Stimulated activated CD4-positive, alpha-beta T cell treated with anti-CD3 and anti-CD28 coated beads, Interleukin-2, amount 100 ng/mL, for 24 hours (primary cell): ENCODE measurements at regions not wholly inside any gene's neighbourhood (a gene's known extent, or its start where the extent isn't known, plus 50 kb on each side); places are given as distances from the start of the nearest gene placed in this dataset.
A peak's percentile ranks its signal among the peaks of the same experiment; 100 is the strongest.

Source experiments
- DNase-seq, 2 donors: peaks; one replicate each; pipeline ENCODE4 v3.0.0-alpha.2; 2020

GRCh38 chr15:101124731-101125451 lies 127.0 kb downstream of the CHSY1 start:
- no peak for DNase-seq

GRCh38 chr15:101123222-101123910 lies 128.5 kb downstream of the CHSY1 start:
- no peak for DNase-seq

- no peak for DNase-seq
Observed at GRCh38 chr15:101122806-101123205, 129.0 kb downstream of the CHSY1 start.

DNA sequence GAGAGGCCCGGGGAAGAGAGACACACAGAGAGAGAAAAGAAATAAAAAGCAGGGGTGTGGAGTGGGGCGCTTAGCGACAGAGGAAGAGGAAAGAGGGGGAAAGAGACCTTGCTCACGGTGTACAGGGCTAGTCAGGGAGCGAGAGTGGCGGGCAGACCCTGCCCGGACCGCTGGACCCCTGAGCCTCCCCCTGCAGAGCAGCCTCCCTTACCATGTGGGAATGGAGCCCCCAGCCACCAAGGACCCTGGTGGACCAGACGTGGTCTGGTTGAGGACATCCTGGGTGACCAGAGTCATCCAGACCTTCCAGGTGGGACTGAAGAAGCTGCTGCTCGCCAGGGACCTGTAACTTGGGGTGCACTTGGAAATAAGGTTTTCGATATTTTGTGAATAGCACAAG lies 129.6 kb downstream of the CHSY1 start:
- no peak for DNase-seq

DNA sequence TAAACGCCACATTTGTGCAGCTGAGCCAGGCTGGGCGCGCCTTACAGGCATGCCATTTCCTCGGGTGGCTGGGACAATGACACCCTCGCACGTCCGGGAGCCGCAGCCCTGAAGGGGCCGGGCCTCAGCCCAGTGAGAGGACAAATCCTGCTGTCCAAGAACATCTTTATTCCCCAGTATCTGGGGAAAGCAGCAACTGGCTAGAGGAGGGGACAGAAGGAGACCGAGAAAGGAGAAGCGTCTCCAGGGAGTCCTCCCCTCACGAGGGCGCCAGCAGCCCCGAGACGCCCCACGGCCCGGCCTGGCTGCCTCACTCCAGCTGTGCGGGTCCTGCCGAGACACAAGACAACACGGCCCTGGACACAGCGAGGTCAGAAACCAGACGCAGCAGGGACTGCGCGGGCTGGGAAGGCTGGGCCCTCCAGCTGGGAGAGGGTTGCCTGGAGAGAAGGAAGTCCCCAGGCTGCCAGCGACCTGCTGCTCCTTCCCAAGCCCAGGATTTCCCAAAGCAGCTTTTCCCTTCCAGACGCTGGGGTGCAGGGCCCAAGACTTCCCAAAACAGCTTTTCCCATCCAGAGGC lies 130.2 kb downstream of the CHSY1 start:
- DNase-seq, result peak; percentile 37 to 53

GRCh38 chr15:101120987-101121386 lies 130.9 kb downstream of the CHSY1 start:
- DNase-seq, result no peak

- DNase-seq, result no peak
Observed at GRCh38 chr15:101120473-101120872, 131.4 kb downstream of the CHSY1 start.
